ENCODE measurements at regions not wholly inside any gene's neighbourhood (a gene's known extent, or its start where the extent isn't known, plus 50 kb on each side); places are given as distances from the start of the nearest gene placed in this dataset.

GRCh38 chrX:40245488-40246071, 147.8 kb upstream of the BCOR start:
- Histone ChIP-seq H4K20me1 (ENCODE audit: insufficient read depth, low read length) (no peaks in the 10 kb centered on the region), H3K36me3 (replicated peaks in 1 of 2; ENCODE audit: control insufficient read depth in 1 of 2, insufficient read depth in 2 of 2, low read length in 2 of 2) (no peaks in the 10 kb centered on the region), H3K27ac (ENCODE audit: extremely low read length, insufficient read depth, low read length) (no peak overlapping the region), H3K27me3 (ENCODE audit: control insufficient read depth in 1 of 2, insufficient read depth in 2 of 2, low read length in 2 of 2) (no peaks in the 10 kb centered on the region), H3K4me3 (replicated peaks in 1 of 3; ENCODE audit: insufficient read depth in 1 of 3, low read depth in 2 of 3, low read length in 3 of 3) (no peak overlapping the region), H3K79me2 (ENCODE audit: insufficient read depth, low read length) (no peaks in the 10 kb centered on the region), H3K4me2 (ENCODE audit: low read depth, low read length) (no peak overlapping the region), H3K9me3 (ENCODE audit: low read length) (no peaks in the 10 kb centered on the region), H3K4me1 (ENCODE audit: insufficient read depth, low read length) (0 out of 2 replicates have a peak, but pooled peaks cover 5% of the 10 kb centered on the region), H3K9ac (ENCODE audit: insufficient read depth, low read depth, low read length) (no peak overlapping the region), H2AFZ (ENCODE audit: low read length) (no peak overlapping the region)
- intact Hi-C loops (cut with micrococcal nuclease; ENCODE audit: unreplicated experiment) (no loop called here), in situ Hi-C loops (cut with HindIII; ENCODE audit: extremely low pct_ligation_motif_present, low pct_unique_long_range_greater_than_20kb) (no loop called here)
- ChIA-PET POLR2A (no interaction called here), CTCF (ENCODE audit: low intra/inter-chr PET ratio, low total read pairs) (no interaction called here)
- ATAC-seq (no peak), FAIRE-seq (no peak), DNase-seq (ENCODE audit: low spot score) (no peak)
- TF ChIP-seq CERS6 (CRISPR knock-in tag; IDR thresholded peaks at IDR 0.05), result no peak
- peak; percentile 10 to 37; a peak in 2 of 4 replicates for TF ChIP-seq MAFK (conservative IDR thresholded peaks at IDR 0.05 in 1 of 2, IDR thresholded peaks at IDR 0.05 in 1 of 2; ENCODE audit: low read length in 2 of 2)
- TF ChIP-seq CBX2 (IDR thresholded peaks at IDR 0.05; ENCODE audit: low read depth, low read length), result no peak
- TF ChIP-seq CBX2 (CRISPR knock-in tag; IDR thresholded peaks at IDR 0.05; ENCODE audit: low read depth), result no peak
- no TSS peak for BruUV-seq (replicated peaks)
- 49% methylated on average over 8 of the region's 12 CpGs for WGBS (ENCODE audit: low lambda C conversion rate)

- no peak overlapping the region for H3K4me3 ChIP-seq (replicated peaks in 1 of 3; ENCODE audit: insufficient read depth in 1 of 3, low read depth in 2 of 3, low read length in 3 of 3)
- POLR2A ChIA-PET, result no interaction called here
- no peaks in the 10 kb centered on the region for H3K79me2 ChIP-seq (ENCODE audit: insufficient read depth, low read length)
- 0 out of 2 replicates have a peak, but pooled peaks cover 7% of the 10 kb centered on the region for H3K4me1 ChIP-seq (ENCODE audit: insufficient read depth, low read length)
- DNase-seq (ENCODE audit: low spot score) (no peak), ATAC-seq (no peak), FAIRE-seq (no peak)
- H3K4me2 ChIP-seq (ENCODE audit: low read depth, low read length), result no peak overlapping the region
- 89% methylated on average over 6 of the region's 11 CpGs for WGBS (ENCODE audit: low lambda C conversion rate)
- no peak overlapping the region for H3K27ac ChIP-seq (ENCODE audit: extremely low read length, insufficient read depth, low read length)
- H3K36me3 ChIP-seq (replicated peaks in 1 of 2; ENCODE audit: control insufficient read depth in 1 of 2, insufficient read depth in 2 of 2, low read length in 2 of 2), result no peaks in the 10 kb centered on the region
- in situ Hi-C loops (cut with HindIII; ENCODE audit: extremely low pct_ligation_motif_present, low pct_unique_long_range_greater_than_20kb), result no loop called here
- no peak overlapping the region for H3K9ac ChIP-seq (ENCODE audit: insufficient read depth, low read depth, low read length)
- no peaks in the 10 kb centered on the region for H3K9me3 ChIP-seq (ENCODE audit: low read length)
- H3K27me3 ChIP-seq (ENCODE audit: control insufficient read depth in 1 of 2, insufficient read depth in 2 of 2, low read length in 2 of 2), result no peaks in the 10 kb centered on the region
- intact Hi-C loops (cut with micrococcal nuclease; ENCODE audit: unreplicated experiment), result no loop called here
- TF ChIP-seq GATAD2A (CRISPR knock-in tag; IDR thresholded peaks at IDR 0.05) (no peak), ZBTB33 (CRISPR knock-in tag; IDR thresholded peaks at IDR 0.05) (peak; percentile 51; the same call in 1 of the 2 replicates), BRF2 (CRISPR knock-in tag; IDR thresholded peaks at IDR 0.05) (no peak)
- no peaks in the 10 kb centered on the region for H4K20me1 ChIP-seq (ENCODE audit: insufficient read depth, low read length)
- CTCF ChIA-PET (ENCODE audit: low intra/inter-chr PET ratio, low total read pairs), result no interaction called here
- H2AFZ ChIP-seq (ENCODE audit: low read length), result no peak overlapping the region
- BruUV-seq (replicated peaks), result no TSS peak
Measured at GRCh38 chrX:40244980-40245379, 147.2 kb upstream of the BCOR start.

All from HepG2 (cell line).